Pons (tissue), 1 donor: ENCODE measurements at regions not wholly inside any gene's neighbourhood (a gene's known extent, or its start where the extent isn't known, plus 50 kb on each side); places are given as distances from the start of the nearest gene placed in this dataset.

ENCODE experiments used
- DNase-seq: peaks from one replicate; pipeline ENCODE4 v3.0.0-alpha.2; 2016; ENCODE audit warnings: low spot score

DNA sequence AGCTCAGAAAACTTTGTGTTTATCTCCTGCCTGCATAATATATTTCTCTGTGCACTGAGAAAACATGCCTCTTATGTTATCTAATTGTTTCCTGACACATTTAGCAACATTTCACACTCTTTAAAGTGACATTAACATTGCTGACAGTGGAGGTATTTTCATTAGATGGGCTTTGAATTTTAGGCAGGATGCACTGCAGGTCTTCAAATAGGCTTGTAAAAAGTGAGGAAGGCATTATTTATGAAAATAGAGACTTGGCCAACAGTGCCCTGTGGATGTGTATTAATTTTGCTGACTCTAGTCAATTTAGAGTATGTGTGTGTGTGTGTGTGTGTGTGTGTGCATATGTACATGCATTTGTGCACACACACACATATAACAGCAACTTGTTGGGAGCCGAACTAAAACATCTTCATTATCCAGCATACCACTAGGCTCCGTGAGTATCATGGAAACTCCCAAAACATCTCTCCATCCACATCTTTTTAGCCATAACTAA lies 429.5 kb upstream of the WWC1 start:
- DNase-seq, result no peak

GRCh38 chr5:167863883-167864282 lies 427.6 kb upstream of the WWC1 start:
- no peak for DNase-seq

DNA sequence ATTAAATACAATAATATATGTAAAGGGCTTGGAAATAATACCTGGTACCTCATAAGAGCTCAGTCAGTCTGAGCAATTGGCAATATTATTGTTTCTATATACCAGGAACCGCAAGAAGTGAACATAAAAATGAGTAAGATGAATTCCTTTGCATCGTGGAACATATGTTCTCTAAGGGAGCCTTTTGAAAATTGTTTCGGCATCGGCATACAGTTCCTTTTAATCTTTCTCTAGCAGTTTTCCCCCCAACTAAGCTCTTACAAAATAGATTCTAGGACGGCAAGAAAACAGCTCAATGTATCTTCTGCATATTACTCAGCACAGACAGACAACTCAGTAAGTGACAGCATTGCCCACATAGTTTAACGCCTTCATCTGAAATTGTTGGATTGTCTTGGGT lies 426.6 kb upstream of the WWC1 start:
- DNase-seq, result no peak

DNA sequence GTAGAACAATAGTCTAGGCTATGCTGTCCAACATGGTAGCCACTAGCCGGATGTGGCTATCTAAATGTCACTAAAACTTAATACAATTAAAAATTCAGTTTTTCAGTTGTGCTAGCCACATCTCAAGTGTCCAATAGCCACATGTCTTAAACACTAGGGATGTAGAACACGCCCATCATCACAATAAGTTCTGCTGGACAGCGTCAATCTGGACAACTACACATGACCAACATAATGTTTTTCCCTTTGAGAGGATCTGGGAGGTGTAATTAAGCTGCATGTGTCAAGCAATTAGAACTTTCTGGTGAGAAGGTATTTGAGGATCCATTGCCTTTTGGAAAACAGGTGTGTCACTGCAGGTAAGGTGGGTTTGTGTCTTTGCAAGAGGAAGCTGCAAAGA lies 424.6 kb upstream of the WWC1 start:
- DNase-seq, result no peak

DNA sequence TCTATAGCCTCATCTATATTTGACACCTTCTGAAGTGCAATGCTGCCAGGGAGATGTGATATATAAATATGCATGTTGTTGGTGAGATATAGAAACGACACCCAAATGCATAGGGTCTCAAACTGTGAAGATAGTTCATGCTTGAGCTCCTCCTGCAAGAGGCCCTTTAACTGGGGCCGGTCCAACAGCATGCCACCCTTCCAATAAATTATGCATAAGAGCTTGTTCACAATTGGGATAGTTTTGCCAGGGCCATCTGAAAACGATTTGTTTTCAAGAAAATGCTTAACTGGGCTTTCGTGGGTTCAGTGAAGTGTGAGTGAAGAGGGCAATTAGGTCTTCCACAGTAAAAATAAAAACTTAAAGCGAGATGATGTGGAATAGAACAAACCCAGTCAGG lies 424.2 kb upstream of the WWC1 start:
- DNase-seq, result no peak

GRCh38 chr5:167869125-167869524 lies 422.3 kb upstream of the WWC1 start:
- DNase-seq, result no peak

- DNase-seq, result no peak
Observed at GRCh38 chr5:167870055-167870454, 421.4 kb upstream of the WWC1 start.

GRCh38 chr5:167871091-167871490 lies 420.4 kb upstream of the WWC1 start:
- no peak for DNase-seq

GRCh38 chr5:167872791-167873190 lies 418.7 kb upstream of the WWC1 start:
- no peak for DNase-seq

DNA sequence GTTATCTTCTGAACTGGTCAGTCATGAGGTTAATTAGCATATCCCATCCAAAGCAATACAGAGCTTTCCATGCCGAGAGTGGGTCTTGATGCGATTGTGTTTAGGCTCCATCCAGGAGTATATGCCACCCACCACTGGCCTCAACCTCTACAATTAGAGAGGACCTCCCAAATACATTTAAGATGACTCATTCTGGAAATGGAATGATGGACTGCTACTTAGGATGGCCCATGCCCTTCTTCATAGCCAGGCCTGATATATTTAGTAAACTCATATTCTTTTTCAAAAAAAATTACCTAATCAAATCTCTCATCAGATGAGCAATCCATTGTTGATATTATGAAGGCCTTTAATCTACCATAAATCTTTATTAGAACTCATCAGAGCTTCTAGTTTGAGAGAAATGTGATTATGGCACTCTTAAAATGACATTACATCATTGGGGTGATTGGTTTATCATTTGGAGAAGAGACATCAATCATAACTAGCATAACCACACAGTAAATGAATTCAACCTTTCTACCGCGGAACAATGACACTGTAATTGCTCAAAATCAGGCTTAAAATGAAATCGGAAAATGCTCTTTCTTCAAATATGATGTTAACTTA lies 414.2 kb upstream of the WWC1 start:
- DNase-seq, result no peak

GRCh38 chr5:167877924-167878323 lies 413.5 kb upstream of the WWC1 start:
- DNase-seq, result no peak

- no peak for DNase-seq
Observed at GRCh38 chr5:167880420-167880819, 411.0 kb upstream of the WWC1 start.

DNA sequence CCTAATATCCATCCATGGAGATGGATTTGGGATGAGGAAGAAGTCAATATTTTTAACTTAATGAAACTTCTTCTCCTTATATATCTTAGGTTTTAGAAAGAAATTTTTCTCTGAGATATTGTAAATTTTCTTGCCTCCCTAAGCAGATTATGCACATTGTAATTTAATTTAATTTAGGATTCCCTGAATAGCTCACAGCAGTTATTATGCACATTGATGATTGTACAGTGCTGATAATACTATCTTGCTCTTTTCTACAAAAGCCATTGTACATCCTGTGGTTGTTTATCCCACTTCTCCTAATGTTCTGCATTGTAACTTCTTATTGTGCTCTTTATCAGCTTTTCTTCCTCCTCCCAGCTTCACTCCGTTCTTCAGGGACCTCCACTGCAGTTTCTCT lies 410.4 kb upstream of the WWC1 start:
- no peak for DNase-seq

DNA sequence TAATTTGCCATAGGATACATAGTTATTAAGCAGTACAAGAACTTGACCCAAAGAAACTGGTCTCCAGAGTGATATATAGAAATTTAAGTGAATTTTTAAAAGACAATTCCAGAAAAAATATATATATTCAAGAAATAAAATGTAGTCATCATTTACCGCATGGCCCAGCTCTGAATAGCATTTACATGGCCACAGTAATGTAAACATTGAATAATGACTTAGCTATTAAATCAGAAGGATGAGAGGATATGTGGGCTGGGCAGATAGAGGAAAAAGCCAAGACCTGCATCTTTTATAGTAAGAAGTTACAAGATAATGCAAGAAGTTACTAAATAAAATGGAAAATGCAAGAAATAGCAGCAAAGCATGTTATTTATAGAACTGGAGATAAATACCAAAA lies 405.2 kb upstream of the WWC1 start:
- no peak for DNase-seq

GRCh38 chr5:167888393-167888792 lies 403.1 kb upstream of the WWC1 start:
- DNase-seq, result no peak

GRCh38 chr5:167889276-167889675 lies 402.2 kb upstream of the WWC1 start:
- DNase-seq, result no peak

GRCh38 chr5:167892352-167893115 lies 398.9 kb upstream of the WWC1 start:
- no peak for DNase-seq

DNA sequence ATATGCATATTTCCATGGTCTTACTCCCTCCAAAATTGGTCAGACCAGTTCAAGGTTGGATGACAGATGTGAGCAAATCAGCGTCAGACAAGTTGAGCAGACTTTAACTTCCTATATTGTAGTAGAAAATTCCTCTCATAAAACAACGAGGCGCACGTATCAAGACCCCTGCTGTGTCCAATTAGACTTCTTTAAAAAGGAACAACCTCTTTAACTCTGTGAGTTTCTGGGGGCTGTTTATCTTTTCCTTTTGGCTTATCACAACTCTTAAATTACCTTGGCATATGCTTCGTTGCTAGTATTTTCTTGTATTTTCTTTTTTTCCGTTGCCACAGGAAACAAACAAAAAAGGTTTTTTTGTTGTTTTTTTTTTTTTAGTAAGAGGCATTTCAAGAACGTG lies 398.2 kb upstream of the WWC1 start:
- no peak for DNase-seq

- no peak for DNase-seq
Observed at GRCh38 chr5:167894631-167895472, 396.6 kb upstream of the WWC1 start.

GRCh38 chr5:167895899-167896659 lies 395.4 kb upstream of the WWC1 start:
- DNase-seq, result no peak

DNA sequence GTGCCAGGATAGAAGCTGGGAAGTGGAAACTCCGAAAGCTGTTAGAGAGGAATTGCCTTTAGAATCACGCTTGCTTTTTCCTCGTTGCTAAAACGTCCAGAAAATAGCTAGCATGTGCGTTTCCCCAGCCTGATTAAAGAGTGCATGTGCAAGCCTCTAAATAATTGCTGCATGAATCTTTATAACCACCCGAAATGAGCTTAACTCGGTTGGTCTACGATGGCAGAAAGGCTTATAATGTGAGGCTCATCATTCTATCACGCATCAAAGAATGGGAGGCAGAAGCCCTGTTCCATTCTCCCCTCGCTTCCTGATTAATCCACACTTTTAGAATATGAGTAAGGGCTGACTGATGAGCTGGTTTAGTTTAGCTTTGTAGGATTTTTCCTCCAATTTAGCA lies 394.6 kb upstream of the WWC1 start:
- no peak for DNase-seq

DNA sequence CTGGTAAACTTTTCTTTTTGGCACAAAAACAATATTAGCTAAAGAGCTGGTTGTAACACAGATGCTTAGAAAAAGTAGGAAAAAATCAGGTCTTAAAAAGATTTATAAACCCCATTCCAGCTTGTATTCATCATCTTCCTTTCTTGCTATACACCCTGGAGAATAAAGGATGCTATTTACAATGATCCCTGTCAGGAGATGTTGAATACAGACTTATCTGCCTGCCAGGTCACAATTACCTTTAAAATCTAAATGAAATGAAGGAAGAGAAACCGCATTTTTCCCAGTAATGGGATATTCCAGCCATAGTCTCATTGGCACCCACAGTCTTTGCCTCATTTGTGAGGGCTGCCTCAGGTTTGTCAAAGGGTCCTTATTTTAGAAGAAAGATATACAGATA lies 394.1 kb upstream of the WWC1 start:
- DNase-seq, result no peak
